NCI-H1417 treated with DMSO at 0.1 percent for 48 hours (cell line): ENCODE measurements at regions not wholly inside any gene's neighbourhood (a gene's known extent, or its start where the extent isn't known, plus 50 kb on each side); places are given as distances from the start of the nearest gene placed in this dataset.
"Not testable (repeated sequence)": the region's sequence is repeated elsewhere in the genome, so short reads cannot be mapped to it uniquely, and the experiment has no call there.

Source experiments
- DNase-seq: peaks from one replicate; lab custom pipeline; 2025; lab: John Stamatoyannopoulos, UW

DNA sequence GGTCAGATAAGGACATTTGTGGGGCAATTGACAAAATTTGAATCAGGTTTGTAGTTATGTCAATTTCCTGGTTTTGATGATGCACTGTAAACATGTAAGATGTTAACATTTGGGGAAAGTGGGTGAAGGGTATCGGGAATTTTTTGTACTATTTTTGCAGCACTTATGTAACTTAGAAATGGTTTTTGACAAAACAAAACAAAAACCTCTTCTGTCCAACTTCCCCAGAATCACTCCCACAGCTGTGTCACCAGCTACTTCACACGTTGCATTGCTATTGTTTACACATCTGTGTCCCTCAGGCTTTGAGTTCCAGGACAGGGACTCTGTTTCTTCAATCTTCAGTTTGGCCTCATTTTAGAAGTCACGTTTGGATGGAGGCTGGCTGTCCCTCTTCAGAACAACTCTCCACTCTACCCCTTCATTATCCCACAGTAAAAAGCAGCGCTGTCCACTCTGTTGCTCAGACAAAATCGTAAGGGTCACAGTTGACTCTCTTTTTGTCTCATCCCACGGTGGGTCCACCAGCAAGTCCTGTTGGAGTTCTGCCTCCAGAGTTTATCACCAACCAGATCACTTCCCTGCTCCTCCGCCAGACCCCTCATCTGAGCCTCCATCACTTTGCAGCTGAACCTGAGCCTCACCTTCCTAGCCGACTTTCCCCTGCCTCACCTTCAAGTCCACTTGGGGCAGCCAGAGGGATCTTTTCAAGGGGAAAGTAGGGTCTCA is 63.2 kb downstream of the NENF start:
- no peak for DNase-seq

DNA sequence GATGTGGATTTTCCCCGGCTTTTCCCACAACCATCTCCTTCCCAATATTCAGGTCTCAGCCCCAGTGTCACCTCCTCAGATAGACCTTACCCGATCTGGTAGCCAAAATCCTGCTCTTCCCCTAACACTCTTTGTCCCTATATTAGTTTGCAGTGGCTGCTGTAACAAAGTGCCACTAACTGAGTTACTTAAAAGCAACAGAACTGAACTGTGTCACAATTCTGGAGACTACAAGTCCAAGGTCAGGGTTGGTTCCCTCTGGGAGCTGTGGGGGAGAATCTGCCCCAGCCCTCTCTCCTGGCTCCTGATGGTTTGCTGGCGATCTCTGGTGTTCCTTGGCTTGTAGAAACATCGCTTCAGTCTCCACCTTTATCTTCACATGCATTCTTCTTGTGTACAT is 64.0 kb downstream of the NENF start:
- DNase-seq: no peak

DNA sequence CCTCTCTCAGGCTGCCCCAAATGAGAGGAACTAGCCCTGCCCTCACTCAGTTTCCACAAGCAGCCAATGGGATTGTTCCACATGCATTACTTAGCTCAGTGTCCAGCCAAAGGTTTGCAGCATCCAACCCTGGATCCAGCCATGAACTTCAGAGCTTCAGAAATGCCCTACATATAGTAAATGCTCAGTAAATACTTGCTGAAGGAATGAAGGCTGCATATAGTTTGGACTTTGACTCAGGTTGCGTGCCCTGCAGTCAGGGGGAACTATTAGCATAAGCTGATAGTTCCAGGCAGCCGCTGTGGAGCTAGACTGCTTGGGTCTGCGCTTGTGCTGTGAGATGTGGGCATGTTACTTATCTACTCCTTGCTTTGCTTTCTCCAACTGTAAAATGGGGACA is 64.8 kb downstream of the NENF start:
- no peak for DNase-seq

DNA sequence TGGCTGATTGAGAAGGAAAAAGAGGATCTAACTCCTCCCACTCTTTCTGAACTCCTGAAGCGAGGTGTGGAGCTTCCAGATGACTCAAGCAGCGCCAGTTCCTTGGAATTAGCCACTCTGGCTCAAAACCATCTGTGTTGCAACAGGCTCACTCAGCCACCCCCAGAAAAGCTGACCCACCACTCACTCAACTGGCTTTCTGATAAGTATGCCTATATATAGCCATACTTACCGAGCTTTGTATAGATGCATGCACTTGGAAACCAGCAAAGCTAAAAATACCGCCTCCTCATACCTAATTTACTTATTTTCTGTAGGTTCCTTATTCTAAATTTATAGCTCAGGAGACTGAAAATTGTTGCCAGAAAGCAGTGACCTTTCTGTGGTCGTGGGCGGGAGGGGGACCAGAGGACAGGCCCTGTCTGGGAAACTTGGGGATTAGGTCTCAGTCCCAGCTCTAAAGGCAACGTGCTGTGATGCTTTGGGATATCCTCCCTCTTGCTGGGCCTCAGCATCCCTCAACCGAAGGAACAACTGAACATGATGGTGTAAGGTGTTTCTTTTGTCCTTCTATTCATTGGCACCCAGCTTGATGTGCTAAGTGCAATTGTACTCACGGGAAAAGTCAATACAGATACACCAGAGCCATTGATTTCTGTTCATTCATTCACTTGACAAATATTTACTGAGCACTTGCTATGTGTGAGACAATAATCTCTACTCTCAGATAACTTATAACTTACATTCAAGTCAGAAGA is 65.7 kb downstream of the NENF start:
- no peak for DNase-seq

DNA sequence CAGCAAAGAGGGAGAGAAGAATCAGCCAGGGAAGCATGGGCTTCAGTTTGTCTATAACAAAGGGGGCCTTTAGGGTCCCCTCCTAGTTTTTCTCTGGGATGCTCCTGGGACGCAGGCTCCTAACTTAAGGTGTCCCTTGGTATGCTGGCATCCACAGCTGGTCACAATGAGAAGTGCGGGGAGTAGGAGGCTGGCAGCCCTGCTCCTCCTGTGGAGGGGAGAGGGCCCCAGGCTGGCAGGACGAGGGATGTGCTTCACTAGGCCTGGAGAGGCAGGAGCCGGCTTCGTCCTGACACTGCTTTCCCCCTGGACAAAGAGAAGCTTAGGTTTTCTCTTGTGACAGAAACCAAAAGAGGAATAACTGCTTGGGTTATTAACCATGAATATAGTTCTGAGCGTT is 67.6 kb downstream of the NENF start:
- DNase-seq: no peak

DNA sequence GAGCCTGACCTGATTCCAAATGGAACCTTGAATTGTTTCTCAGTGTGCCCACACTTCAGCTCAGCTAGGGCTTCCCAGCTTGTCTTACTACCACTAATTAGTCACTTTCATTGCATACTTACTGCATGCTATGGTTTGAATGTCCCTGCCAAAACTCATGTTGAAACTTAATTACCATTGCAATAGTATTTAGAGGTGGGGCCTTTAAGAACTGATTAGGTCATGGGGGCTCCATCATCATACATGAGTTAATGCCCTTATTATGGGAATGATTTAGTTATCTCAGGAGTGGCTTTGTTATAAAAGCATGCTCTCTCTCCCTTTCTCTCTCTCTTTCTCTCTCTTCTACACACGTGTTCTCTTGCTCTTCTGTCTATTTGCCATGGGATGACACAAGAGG is 68.3 kb downstream of the NENF start:
- DNase-seq: no peak

GRCh38 chr1:212503714-212504113 is 71.0 kb downstream of the NENF start:
- DNase-seq: no peak

DNA sequence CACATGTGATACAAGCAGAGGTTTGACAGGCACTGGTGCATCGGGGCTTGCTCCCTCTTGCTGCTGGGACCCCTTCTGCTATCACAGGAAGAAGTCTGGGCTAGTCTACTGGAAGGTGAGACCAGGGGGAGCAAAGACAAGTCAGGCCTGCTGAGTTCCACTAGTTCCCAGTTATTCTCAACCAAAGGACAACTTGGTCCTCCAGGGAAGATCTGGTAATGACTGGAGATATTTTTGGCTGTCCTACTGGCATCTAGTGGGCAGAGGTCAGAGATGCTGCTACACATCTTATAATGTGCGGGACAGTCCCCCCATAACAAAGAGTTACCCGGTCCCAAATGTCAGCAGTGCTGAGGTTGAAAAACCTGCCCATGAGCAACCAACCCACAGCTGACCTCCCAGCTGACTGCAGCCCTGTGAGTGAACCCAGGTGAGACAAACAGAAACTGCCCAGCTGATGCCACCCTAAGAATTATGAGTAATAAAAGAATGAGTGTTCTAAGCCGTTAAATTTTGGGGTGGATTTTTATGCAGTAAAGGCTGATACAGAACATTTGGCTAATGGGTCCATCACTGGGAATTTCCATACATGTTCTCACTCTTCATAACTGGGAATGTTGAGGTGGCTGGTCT is 71.6 kb downstream of the NENF start:
- DNase-seq: no peak

- no peak for DNase-seq
Measured at GRCh38 chr1:212506666-212507065, 73.9 kb downstream of the NENF start.

DNA sequence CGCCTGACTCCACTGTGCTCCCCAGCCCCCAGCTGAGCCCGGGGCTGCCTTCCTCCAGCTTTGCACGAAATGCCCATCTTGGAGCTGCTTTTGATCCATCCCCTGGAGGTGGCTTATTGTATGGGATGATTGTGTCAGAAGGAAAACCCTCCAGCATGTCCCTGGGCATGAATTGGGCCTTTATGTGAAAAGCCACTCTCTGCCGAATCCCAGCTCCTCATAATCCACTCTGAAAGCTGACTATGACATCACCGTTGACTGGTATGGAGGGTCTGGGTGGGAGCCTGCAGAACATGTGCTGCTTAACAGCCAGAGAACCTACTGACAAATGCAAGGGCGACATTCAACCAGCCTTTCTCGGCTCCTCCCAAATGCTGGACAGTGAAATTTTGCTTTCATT is 74.6 kb downstream of the NENF start:
- no peak for DNase-seq

- no peak for DNase-seq
Measured at GRCh38 chr1:212512816-212513559, 80.3 kb downstream of the NENF start.

DNA sequence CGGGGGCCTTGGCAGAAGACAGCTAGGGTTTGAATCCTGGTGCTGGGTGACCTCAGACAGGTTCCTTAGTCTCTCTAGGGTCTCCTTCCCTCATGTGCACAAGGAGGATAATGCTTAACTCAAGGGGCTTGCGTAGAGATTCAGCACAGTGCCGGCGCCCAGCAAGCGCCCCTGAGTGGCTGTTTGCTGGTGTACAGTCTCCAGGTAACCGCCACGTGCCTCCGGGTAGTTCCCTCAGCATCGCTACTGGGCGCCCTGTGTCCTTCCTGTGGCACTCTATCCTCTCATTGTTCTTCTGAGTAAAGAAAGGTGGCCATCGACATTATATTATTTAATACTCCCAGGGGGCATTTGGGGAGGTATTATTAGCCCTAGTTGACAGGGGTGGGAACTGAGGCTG is 80.9 kb downstream of the NENF start:
- no peak for DNase-seq

DNA sequence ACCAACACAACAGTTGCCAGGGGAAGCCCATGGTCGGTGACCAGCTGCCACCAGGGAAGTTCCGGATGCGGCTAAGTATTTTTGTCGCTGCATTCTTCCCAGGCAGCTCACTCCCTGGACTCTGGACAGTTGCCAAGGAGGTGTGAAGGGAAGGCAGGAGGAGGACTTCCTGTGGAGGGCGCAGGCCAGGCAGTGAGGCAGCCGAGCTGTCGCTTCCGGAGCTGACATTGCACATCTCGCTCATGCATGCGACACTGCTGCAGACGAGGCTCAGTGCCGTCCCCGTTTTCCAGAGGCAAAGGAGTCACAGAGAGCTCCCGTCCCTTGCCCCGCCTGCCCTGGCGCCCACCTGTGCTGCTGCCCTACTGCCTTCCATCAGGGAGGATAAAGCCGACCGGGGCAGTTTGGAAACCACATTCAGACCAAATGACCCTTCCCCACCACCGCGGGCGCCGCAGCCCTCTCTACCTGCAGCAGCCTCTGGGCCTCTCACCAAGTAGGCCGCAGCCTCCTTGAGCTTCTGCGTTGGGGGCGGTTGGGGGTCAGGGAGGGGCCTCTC is 81.4 kb downstream of the NENF start:
- DNase-seq: peak; percentile 12

GRCh38 chr1:212514782-212515181 is 82.1 kb downstream of the NENF start:
- no peak for DNase-seq

DNA sequence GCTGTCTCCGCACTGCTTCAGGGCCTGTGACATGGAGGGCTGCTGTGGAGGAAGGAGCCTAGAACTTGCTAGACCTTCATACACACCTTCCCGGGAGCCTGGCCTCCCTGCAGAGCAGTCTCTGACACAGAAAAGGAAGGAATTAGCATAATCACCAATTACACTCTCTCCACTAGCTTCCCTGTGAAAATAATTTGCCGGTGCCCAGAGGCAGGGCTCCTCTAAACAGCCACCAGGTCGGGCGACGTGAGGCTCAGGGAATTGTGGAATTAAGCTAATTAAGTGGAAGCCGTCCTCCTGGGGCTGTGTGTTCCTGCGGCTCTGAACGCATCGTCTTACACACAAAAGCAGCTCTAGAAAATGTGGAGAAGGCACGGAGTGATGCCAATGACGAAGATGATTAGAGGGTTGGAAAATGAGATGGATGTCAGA is 82.6 kb downstream of the NENF start:
- DNase-seq: peak; percentile 23

GRCh38 chr1:212516012-212516411 is 83.3 kb downstream of the NENF start:
- not testable (repeated sequence) for DNase-seq

- DNase-seq: no peak
Measured at GRCh38 chr1:212518188-212519054, 85.7 kb downstream of the NENF start.

GRCh38 chr1:212519131-212519530 is 86.4 kb downstream of the NENF start:
- no peak for DNase-seq

- DNase-seq: no peak
Measured at GRCh38 chr1:212520299-212520698, 87.6 kb downstream of the NENF start.

DNA sequence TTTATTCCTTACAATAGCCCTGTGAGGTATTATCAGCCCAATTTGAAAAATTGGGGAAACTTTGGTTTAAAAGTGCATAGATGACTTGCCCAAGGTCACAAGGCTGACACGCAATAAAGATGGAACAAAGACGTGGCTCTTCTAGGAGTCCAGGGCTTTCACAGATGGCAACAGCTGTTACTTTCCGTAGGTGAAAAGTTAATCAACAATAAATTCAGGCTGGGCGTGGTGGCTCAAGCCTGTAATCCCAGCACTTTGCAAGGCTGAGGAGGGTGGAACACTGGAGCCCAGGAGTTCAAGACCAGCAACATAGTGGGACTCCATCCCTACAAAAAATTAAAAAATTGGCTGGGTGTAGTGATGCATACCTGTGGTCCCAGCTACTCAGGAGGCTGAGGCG is 87.8 kb upstream of the ATF3 start:
- no peak for DNase-seq

DNA sequence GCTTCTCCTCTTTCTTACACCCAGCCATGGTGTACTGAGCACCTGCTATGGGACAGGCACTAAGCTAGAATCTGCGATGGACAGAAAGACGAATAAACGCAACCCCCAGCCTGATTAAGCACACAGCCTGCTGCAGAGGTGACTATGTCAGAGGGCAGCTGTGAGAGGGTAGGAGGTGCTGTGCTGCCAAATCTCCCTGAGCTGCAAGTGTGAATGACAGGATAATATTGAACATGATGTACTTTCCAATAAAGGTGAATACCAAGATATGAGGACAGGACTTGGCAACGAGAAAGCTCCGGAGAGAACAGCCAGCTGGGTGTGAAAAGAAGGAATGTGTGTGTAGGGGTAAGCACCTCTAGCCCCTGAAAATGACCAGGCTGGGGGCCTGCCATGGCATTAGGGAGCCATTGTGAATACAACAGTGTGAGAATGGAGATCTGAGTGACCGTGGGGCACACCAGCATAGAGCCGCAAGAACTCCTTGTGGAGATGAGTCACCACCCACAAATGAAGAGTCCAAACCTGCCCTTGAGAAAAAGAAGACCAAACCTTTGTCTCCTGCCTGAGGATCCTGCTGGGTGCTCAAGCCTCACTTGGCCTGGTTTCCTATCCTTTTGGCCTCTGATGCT is 83.0 kb upstream of the ATF3 start:
- no peak for DNase-seq
